ENCODE measurements at regions not wholly inside any gene's neighbourhood (a gene's known extent, or its start where the extent isn't known, plus 50 kb on each side); places are given as distances from the start of the nearest gene placed in this dataset.
"Not testable (repeated sequence)": the region's sequence is repeated elsewhere in the genome, so short reads cannot be mapped to it uniquely, and the experiment has no call there.

DNA sequence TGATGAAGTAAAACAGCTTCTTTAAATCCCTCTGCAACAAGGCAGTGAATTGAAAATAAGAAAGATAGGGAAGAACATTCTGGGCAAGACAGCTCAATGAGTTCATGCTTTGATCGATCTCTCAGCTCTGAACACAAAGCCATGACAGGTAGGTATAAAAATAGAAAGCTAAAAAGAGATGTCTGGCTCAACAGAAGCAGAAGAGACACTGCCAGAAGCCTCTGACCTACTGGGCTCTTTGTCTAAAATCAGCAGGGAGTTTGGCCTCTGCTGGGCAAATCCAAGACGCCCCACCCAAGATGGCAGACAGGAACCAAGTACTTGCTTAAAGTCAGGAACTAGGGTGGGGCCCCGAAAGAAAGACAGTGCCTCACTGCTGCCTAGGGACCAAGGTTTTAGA lies 2684.1 kb upstream of the TPTE start:
- DNase-seq, result not testable (repeated sequence)

DNA sequence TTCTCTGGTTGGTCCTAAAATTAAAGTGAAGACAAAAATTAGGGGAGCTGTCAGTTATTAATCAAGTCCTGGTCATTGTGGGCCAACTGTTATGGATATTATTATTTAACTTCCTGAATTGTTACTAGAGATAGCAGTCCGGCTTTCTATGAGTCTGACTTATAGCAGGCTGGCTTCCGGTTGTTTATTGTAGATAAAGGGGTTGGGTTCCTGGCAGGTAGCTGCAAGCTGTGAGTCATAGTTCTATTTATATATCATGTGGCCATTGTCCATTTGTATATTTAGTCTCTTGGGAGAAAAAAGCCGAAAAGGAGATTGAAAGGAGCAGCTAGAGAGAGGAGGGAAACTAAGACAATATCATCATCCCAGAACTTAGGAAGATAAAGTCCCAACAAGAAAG lies 2668.0 kb upstream of the TPTE start:
- DNase-seq, result not testable (repeated sequence)

DNA sequence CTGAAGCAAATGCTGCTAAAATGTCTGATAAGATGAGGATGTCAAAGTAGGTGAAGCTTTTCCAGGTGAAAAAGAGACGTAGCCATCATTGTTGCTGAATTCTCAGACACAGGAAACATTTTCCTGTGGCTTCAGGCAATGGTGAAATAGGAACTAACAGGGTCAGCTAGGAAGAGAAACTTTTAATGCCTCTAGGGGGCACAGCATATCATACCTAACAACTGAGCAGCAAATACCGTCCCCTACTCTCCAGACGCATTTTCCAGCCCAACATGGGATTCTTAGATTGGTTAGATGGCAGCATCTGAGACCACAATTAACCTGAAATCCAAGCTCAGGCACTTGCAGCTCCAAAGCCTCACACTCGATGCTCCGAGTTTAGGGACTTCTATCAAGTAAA lies 2667.5 kb upstream of the TPTE start:
- DNase-seq, result not testable (repeated sequence)

Data from CD4-positive, alpha-beta T cell treated with Interleukin-10 for 1 hour (primary cell).